NB4 (cell line): ENCODE measurements at regions not wholly inside any gene's neighbourhood (a gene's known extent, or its start where the extent isn't known, plus 50 kb on each side); places are given as distances from the start of the nearest gene placed in this dataset.

ENCODE experiments used
- POLR2A ChIP-seq: IDR thresholded peaks from 2 replicates; pipeline ENCODE4 v1.6.1; 2011; ENCODE audit warnings: mild to moderate bottlenecking; ENCODE audit not compliant: insufficient read length; ENCODE audit errors: extremely low read depth
- TF ChIP-seq, protein P1 (sequence below): IDR thresholded peaks from one replicate; pipeline ENCODE4 v1.5.1; 2012; ENCODE audit warnings: low read depth, low read length

DNA sequence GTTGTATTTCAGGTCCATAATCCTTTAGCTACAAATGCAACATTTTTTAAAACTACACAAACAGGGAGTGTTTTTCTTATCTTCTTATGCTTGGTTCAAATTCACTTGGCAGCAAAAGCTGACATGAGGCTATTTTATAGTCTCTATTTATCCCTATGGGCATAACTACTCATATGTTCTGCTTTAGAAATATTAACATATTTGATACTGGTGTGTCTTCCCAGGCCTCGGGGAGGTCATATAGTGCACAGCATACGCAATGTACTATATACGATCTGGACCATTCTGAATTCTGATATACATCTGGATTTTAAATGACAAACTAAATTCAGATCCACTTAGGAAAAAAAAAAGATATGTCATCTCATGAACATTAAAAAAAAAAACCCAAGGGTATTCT lies 69.2 kb downstream of the TFAP2C start:
- TF ChIP-seq, protein P1, sequence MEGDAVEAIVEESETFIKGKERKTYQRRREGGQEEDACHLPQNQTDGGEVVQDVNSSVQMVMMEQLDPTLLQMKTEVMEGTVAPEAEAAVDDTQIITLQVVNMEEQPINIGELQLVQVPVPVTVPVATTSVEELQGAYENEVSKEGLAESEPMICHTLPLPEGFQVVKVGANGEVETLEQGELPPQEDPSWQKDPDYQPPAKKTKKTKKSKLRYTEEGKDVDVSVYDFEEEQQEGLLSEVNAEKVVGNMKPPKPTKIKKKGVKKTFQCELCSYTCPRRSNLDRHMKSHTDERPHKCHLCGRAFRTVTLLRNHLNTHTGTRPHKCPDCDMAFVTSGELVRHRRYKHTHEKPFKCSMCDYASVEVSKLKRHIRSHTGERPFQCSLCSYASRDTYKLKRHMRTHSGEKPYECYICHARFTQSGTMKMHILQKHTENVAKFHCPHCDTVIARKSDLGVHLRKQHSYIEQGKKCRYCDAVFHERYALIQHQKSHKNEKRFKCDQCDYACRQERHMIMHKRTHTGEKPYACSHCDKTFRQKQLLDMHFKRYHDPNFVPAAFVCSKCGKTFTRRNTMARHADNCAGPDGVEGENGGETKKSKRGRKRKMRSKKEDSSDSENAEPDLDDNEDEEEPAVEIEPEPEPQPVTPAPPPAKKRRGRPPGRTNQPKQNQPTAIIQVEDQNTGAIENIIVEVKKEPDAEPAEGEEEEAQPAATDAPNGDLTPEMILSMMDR: no peak
- no peak for TF ChIP-seq POLR2A
